Mesendoderm (in vitro differentiated cells): ENCODE measurements at regions not wholly inside any gene's neighbourhood (a gene's known extent, or its start where the extent isn't known, plus 50 kb on each side); places are given as distances from the start of the nearest gene placed in this dataset.

Experiments
- DNase-seq: peaks from one replicate; pipeline ENCODE4 v3.0.0; 2013
- H2AK5ac ChIP-seq: 2 replicates; pipeline ENCODE4 v1.6.1; 2013; ENCODE audit warnings: low read length, inconsistent platforms
- H2BK120ac ChIP-seq: 2 replicates; pipeline ENCODE4 v1.6.1; 2013; ENCODE audit warnings: low read depth, mild to moderate bottlenecking, low read length, moderate library complexity, mixed read lengths
- H2BK15ac ChIP-seq: replicated peaks from 2 replicates; pipeline ENCODE4 v1.6.1; 2013; ENCODE audit warnings: low read depth, mild to moderate bottlenecking, moderate library complexity
- H2BK5ac ChIP-seq: 2 replicates; pipeline ENCODE4 v1.6.1; 2013; ENCODE audit warnings: low read length, inconsistent platforms
- H3K18ac ChIP-seq: 2 replicates; pipeline ENCODE4 v1.6.1; 2013; ENCODE audit warnings: mild to moderate bottlenecking, low read length, mixed read lengths
- H3K23ac ChIP-seq: one replicate; pipeline ENCODE4 v1.6.1; 2013; ENCODE audit warnings: low read length
- H3K27ac ChIP-seq: 2 replicates; pipeline ENCODE4 v1.5.1; 2013; ENCODE audit warnings: low read depth, mild to moderate bottlenecking, inconsistent platforms, low read length, moderate library complexity
- H3K27me3 ChIP-seq: 2 replicates; pipeline ENCODE4 v1.6.1; 2013; ENCODE audit warnings: low read length, control low read depth, mild to moderate bottlenecking, inconsistent platforms; ENCODE audit not compliant: insufficient read depth, poor library complexity
- H3K36me3 ChIP-seq: 2 replicates; pipeline ENCODE4 v1.6.1; 2013; ENCODE audit warnings: low read length, inconsistent platforms; ENCODE audit not compliant: control insufficient read depth, insufficient read depth
- H3K4ac ChIP-seq: one replicate; pipeline ENCODE4 v1.6.1; 2013; ENCODE audit warnings: low read depth, mild to moderate bottlenecking, low read length, moderate library complexity
- H3K4me1 ChIP-seq: 2 replicates; pipeline ENCODE4 v1.6.1; 2013; ENCODE audit warnings: low read depth, low read length, inconsistent platforms; ENCODE audit not compliant: control insufficient read depth
- H3K4me2 ChIP-seq: 2 replicates; pipeline ENCODE4 v1.6.1; 2013; ENCODE audit warnings: low read length
- H3K4me3 ChIP-seq: 2 replicates; pipeline ENCODE4 v1.5.1; 2013; ENCODE audit warnings: mild to moderate bottlenecking, low read length
- H3K56ac ChIP-seq: one replicate; pipeline ENCODE4 v1.6.1; 2013; ENCODE audit warnings: low read length
- H3K79me1 ChIP-seq: 2 replicates; pipeline ENCODE4 v1.6.1; 2013; ENCODE audit warnings: low read length, inconsistent platforms
- H3K79me2 ChIP-seq: 2 replicates; pipeline ENCODE4 v1.6.1; 2013; ENCODE audit warnings: mild to moderate bottlenecking, low read length; ENCODE audit not compliant: control insufficient read depth, insufficient read depth
- H3K9ac ChIP-seq: 2 replicates; pipeline ENCODE4 v1.6.1; 2013; ENCODE audit warnings: low read length, inconsistent platforms
- H4K5ac ChIP-seq: one replicate; pipeline ENCODE4 v1.6.1; 2013; ENCODE audit warnings: low read length
- H4K8ac ChIP-seq: one replicate; pipeline ENCODE4 v1.6.1; 2013; ENCODE audit warnings: low read depth, mild to moderate bottlenecking, control low read depth, low read length, moderate library complexity
- WGBS: extraction: QIAGEN DNeasy Blood & Tissue Kit; methylation state at CpG from one replicate; pipeline ENCODE4 v1.1.7; 2013; ENCODE audit warnings: low lambda C conversion rate, missing lambda C conversion rate; ENCODE audit not compliant: insufficient coverage; ENCODE audit errors: extremely low coverage; 5-methylcytosine and 5-hydroxymethylcytosine counted together

- H3K9ac ChIP-seq: no peak overlapping the region
- H2BK15ac ChIP-seq: no peak overlapping the region
- H3K79me2 ChIP-seq: no peaks in the 10 kb centered on the region
- no peaks in the 10 kb centered on the region for H3K27me3 ChIP-seq
- H4K5ac ChIP-seq: no peak overlapping the region
- H3K56ac ChIP-seq: no peak overlapping the region
- no peak overlapping the region for H2BK5ac ChIP-seq
- H3K23ac ChIP-seq: no peak overlapping the region
- DNase-seq: no peak
- H3K4me2 ChIP-seq: no peak overlapping the region
- H4K8ac ChIP-seq: no peak overlapping the region
- no peak overlapping the region for H2AK5ac ChIP-seq
- H3K79me1 ChIP-seq: no peaks in the 10 kb centered on the region
- no peaks in the 10 kb centered on the region for H3K4me1 ChIP-seq
- no peak overlapping the region for H2BK120ac ChIP-seq
- no peak overlapping the region for H3K18ac ChIP-seq
- no peak overlapping the region for H3K27ac ChIP-seq
- H3K4me3 ChIP-seq: no peak overlapping the region
- no peaks in the 10 kb centered on the region for H3K36me3 ChIP-seq
- H3K4ac ChIP-seq: no peak overlapping the region
Observed at GRCh38 chr2:16479721-16480120, 185.9 kb downstream of the CYRIA start.

GRCh38 chr2:16478434-16479210 is 187.0 kb downstream of the CYRIA start:
- no peaks in the 10 kb centered on the region for H3K36me3 ChIP-seq
- no peaks in the 10 kb centered on the region for H3K4me1 ChIP-seq
- no peaks in the 10 kb centered on the region for H3K27me3 ChIP-seq
- no peak for DNase-seq
- H3K18ac ChIP-seq: no peak overlapping the region
- no peak overlapping the region for H3K27ac ChIP-seq
- no peak overlapping the region for H3K4me2 ChIP-seq
- no peak overlapping the region for H3K23ac ChIP-seq
- H3K4ac ChIP-seq: no peak overlapping the region
- H3K9ac ChIP-seq: no peak overlapping the region
- no peak overlapping the region for H2BK15ac ChIP-seq
- no peak overlapping the region for H4K5ac ChIP-seq
- H3K4me3 ChIP-seq: no peak overlapping the region
- H3K56ac ChIP-seq: no peak overlapping the region
- no peak overlapping the region for H2AK5ac ChIP-seq
- H4K8ac ChIP-seq: no peak overlapping the region
- H2BK120ac ChIP-seq: no peak overlapping the region
- H2BK5ac ChIP-seq: no peak overlapping the region
- no peaks in the 10 kb centered on the region for H3K79me2 ChIP-seq
- H3K79me1 ChIP-seq: no peaks in the 10 kb centered on the region

GRCh38 chr2:16477648-16478047 is 188.0 kb downstream of the CYRIA start:
- Histone ChIP-seq H3K9ac (no peak overlapping the region), H3K23ac (no peak overlapping the region), H2BK15ac (no peak overlapping the region), H3K27me3 (no peaks in the 10 kb centered on the region), H2BK5ac (no peak overlapping the region), H3K56ac (no peak overlapping the region), H3K27ac (no peak overlapping the region), H2AK5ac (no peak overlapping the region), H3K79me1 (no peaks in the 10 kb centered on the region), H3K4me1 (no peaks in the 10 kb centered on the region), H3K4ac (no peak overlapping the region), H4K5ac (no peak overlapping the region), H3K36me3 (no peaks in the 10 kb centered on the region), H3K4me3 (no peak overlapping the region), H2BK120ac (no peak overlapping the region), H3K79me2 (no peaks in the 10 kb centered on the region), H4K8ac (no peak overlapping the region), H3K18ac (no peak overlapping the region), H3K4me2 (no peak overlapping the region)
- no peak for DNase-seq

- Histone ChIP-seq H4K5ac (no peak overlapping the region), H3K18ac (no peak overlapping the region), H3K4ac (no peak overlapping the region), H2BK15ac (no peak overlapping the region), H2BK120ac (no peak overlapping the region), H3K27me3 (no peaks in the 10 kb centered on the region), H3K56ac (no peak overlapping the region), H3K4me3 (no peak overlapping the region), H3K79me1 (no peaks in the 10 kb centered on the region), H3K4me1 (no peaks in the 10 kb centered on the region), H3K79me2 (no peaks in the 10 kb centered on the region), H3K36me3 (no peaks in the 10 kb centered on the region), H3K27ac (no peak overlapping the region), H3K23ac (no peak overlapping the region), H3K4me2 (no peak overlapping the region), H2AK5ac (no peak overlapping the region), H2BK5ac (no peak overlapping the region), H3K9ac (no peak overlapping the region), H4K8ac (no peak overlapping the region)
- no peak for DNase-seq
- WGBS: no CpG with 5 or more reads among the region's 2 CpGs
Observed at GRCh38 chr2:16476866-16477265, 188.8 kb downstream of the CYRIA start.

- H4K8ac ChIP-seq: no peak overlapping the region
- H3K4me3 ChIP-seq: no peak overlapping the region
- no peak overlapping the region for H3K27ac ChIP-seq
- H3K9ac ChIP-seq: no peak overlapping the region
- no peak for DNase-seq
- H3K27me3 ChIP-seq: no peaks in the 10 kb centered on the region
- H3K79me2 ChIP-seq: no peaks in the 10 kb centered on the region
- no CpG with 5 or more reads among the region's 1 CpG for WGBS
- no peaks in the 10 kb centered on the region for H3K4me1 ChIP-seq
- no peak overlapping the region for H3K56ac ChIP-seq
- no peak overlapping the region for H2BK5ac ChIP-seq
- H4K5ac ChIP-seq: no peak overlapping the region
- no peak overlapping the region for H3K4ac ChIP-seq
- H3K79me1 ChIP-seq: no peaks in the 10 kb centered on the region
- no peak overlapping the region for H3K18ac ChIP-seq
- H2BK15ac ChIP-seq: no peak overlapping the region
- H3K23ac ChIP-seq: no peak overlapping the region
- no peak overlapping the region for H2AK5ac ChIP-seq
- no peak overlapping the region for H3K4me2 ChIP-seq
- no peak overlapping the region for H2BK120ac ChIP-seq
- H3K36me3 ChIP-seq: no peaks in the 10 kb centered on the region
Observed at GRCh38 chr2:16475986-16476567, 189.6 kb downstream of the CYRIA start.

GRCh38 chr2:16475586-16475985 is 190.0 kb downstream of the CYRIA start:
- Histone ChIP-seq H3K79me1 (no peaks in the 10 kb centered on the region), H2BK120ac (no peak overlapping the region), H3K79me2 (no peaks in the 10 kb centered on the region), H3K4ac (no peak overlapping the region), H2BK5ac (no peak overlapping the region), H3K27ac (no peak overlapping the region), H3K23ac (no peak overlapping the region), H3K27me3 (no peaks in the 10 kb centered on the region), H3K4me2 (no peak overlapping the region), H3K9ac (no peak overlapping the region), H2AK5ac (no peak overlapping the region), H3K4me3 (no peak overlapping the region), H2BK15ac (no peak overlapping the region), H3K36me3 (no peaks in the 10 kb centered on the region), H3K56ac (no peak overlapping the region), H4K5ac (no peak overlapping the region), H3K4me1 (no peaks in the 10 kb centered on the region), H3K18ac (no peak overlapping the region), H4K8ac (no peak overlapping the region)
- no CpG with 5 or more reads among the region's 4 CpGs for WGBS
- peak; percentile 72 for DNase-seq
